SU-DHL-6 (cell line): ENCODE measurements at regions not wholly inside any gene's neighbourhood (a gene's known extent, or its start where the extent isn't known, plus 50 kb on each side); places are given as distances from the start of the nearest gene placed in this dataset.

Experiments
- EZH2phosphoT487 ChIP-seq: fragments of 200-600 bp; sonication (generic), shearing (Covaris generic); conservative IDR thresholded peaks from 2 replicates; pipeline ENCODE4 v1.6.1; 2018; ENCODE audit warnings: mild to moderate bottlenecking, antibody characterized with exemption, low read length, moderate library complexity, mixed read lengths
- TF ChIP-seq, protein P1 (sequence below): fragments of 200-600 bp; sonication (generic); IDR thresholded peaks from one replicate; pipeline ENCODE4 v1.5.1; 2017; ENCODE audit warnings: antibody characterized with exemption, mild to moderate bottlenecking, low read length, moderate library complexity; ENCODE audit not compliant: insufficient read depth, poor library complexity, severe bottlenecking

DNA sequence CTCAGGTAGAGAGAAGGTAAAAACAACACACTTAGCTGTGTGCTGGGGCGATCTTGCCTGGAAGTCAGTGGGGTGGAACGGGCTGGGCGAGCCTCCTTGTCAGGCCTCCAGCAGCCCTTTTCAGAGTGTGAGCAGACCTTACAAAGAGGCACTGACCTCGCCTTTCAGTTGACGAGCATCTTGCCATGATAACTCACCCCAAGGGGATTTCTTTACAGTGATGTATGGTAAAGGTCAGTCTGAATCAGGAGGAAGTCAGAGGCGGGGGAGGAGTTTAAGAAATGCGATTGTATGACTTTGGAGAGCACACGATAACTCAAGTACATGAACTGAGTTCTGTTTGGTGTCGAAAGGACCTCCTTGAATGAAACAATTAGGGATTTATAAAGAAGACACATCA, 326.5 kb upstream of the PROX1 start:
- TF ChIP-seq, protein P1, sequence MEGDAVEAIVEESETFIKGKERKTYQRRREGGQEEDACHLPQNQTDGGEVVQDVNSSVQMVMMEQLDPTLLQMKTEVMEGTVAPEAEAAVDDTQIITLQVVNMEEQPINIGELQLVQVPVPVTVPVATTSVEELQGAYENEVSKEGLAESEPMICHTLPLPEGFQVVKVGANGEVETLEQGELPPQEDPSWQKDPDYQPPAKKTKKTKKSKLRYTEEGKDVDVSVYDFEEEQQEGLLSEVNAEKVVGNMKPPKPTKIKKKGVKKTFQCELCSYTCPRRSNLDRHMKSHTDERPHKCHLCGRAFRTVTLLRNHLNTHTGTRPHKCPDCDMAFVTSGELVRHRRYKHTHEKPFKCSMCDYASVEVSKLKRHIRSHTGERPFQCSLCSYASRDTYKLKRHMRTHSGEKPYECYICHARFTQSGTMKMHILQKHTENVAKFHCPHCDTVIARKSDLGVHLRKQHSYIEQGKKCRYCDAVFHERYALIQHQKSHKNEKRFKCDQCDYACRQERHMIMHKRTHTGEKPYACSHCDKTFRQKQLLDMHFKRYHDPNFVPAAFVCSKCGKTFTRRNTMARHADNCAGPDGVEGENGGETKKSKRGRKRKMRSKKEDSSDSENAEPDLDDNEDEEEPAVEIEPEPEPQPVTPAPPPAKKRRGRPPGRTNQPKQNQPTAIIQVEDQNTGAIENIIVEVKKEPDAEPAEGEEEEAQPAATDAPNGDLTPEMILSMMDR = no peak
- no peak for TF ChIP-seq EZH2phosphoT487
